Fibroblast of the aortic adventitia (primary cell): ENCODE measurements at regions not wholly inside any gene's neighbourhood (a gene's known extent, or its start where the extent isn't known, plus 50 kb on each side); places are given as distances from the start of the nearest gene placed in this dataset.

Source experiments
- DNase-seq: peaks from one replicate; pipeline ENCODE4 v3.0.0-alpha.2; 2010; ENCODE audit warnings: low read depth
- H3K4me3 ChIP-seq: 2 replicates; pipeline ENCODE4 v1.5.1; 2011; ENCODE audit warnings: low read depth, mild to moderate bottlenecking, control low read depth, low read length, moderate library complexity
- CTCF ChIP-seq: IDR thresholded peaks from 2 replicates; pipeline ENCODE4 v1.5.1; 2011; ENCODE audit warnings: mild to moderate bottlenecking, low read length, control low read depth, inconsistent platforms; ENCODE audit not compliant: insufficient read depth

GRCh38 chr13:30135351-30135750, 172.0 kb downstream of the KATNAL1 start:
- no peak for DNase-seq
- no peak overlapping the region for H3K4me3 ChIP-seq
- no peak for TF ChIP-seq CTCF

GRCh38 chr13:30134578-30134977, 172.8 kb downstream of the KATNAL1 start:
- TF ChIP-seq CTCF = no peak
- H3K4me3 ChIP-seq = no peak overlapping the region
- peak; percentile 60 for DNase-seq

GRCh38 chr13:30133996-30134395, 173.4 kb downstream of the KATNAL1 start:
- DNase-seq = no peak
- no peak overlapping the region for H3K4me3 ChIP-seq
- TF ChIP-seq CTCF = no peak

GRCh38 chr13:30133554-30133912, 173.8 kb downstream of the KATNAL1 start:
- no peak for DNase-seq
- H3K4me3 ChIP-seq = no peak overlapping the region
- TF ChIP-seq CTCF = no peak

GRCh38 chr13:30132623-30133553, 174.5 kb downstream of the KATNAL1 start:
- peak; percentile 92 for DNase-seq
- no peak overlapping the region for H3K4me3 ChIP-seq
- peak; percentile 91 for TF ChIP-seq CTCF

- H3K4me3 ChIP-seq = no peak overlapping the region
- DNase-seq = no peak
- no peak for TF ChIP-seq CTCF
These were observed 177.9 kb downstream of the KATNAL1 start for GRCh38 chr13:30129411-30129810.

- no peak for DNase-seq
- H3K4me3 ChIP-seq = no peak overlapping the region
- TF ChIP-seq CTCF = no peak
These were observed 178.8 kb downstream of the KATNAL1 start for GRCh38 chr13:30128591-30128990.
